Activated naive CD8-positive, alpha-beta T cell treated with anti-CD3 and anti-CD28 coated beads, Interleukin-2, amount 10 ng/mL, durations not matched to agents 7 days and 5 days (primary cell): ENCODE measurements at regions not wholly inside any gene's neighbourhood (a gene's known extent, or its start where the extent isn't known, plus 50 kb on each side); places are given as distances from the start of the nearest gene placed in this dataset.

Source experiments
- ATAC-seq: fragments of 150-1000 bp; cut with Tn5 transposase; one replicate; pipeline ENCODE4 v1.10.0; 2021; ENCODE audit warnings: low read depth, moderate library complexity
- POLR2A ChIA-PET: fragments of 350-600 bp; sonication (Branson Sonifier 250); formaldehyde crosslinking; loops from one replicate; lab custom pipeline; 2021; ENCODE audit warnings: antibody characterized with exemption; lab: Charles Lee
- DNase-seq: peaks from one replicate; pipeline ENCODE4 v3.0.0; 2021
- H3K27ac Mint-ChIP-seq: one replicate; pipeline ENCODE4 v1.8.0; 2022; ENCODE audit warnings: mild to moderate bottlenecking, mixed read lengths
- H3K27me3 Mint-ChIP-seq: one replicate; pipeline ENCODE4 v1.8.0; 2022; ENCODE audit warnings: mild to moderate bottlenecking, moderate library complexity, mixed read lengths
- H3K36me3 Mint-ChIP-seq: one replicate; pipeline ENCODE4 v1.8.0; 2021; ENCODE audit warnings: mild to moderate bottlenecking, mixed read lengths
- H3K4me1 Mint-ChIP-seq: one replicate; pipeline ENCODE4 v1.8.0; 2021; ENCODE audit warnings: mixed read lengths
- H3K4me3 Mint-ChIP-seq: one replicate; pipeline ENCODE4 v1.8.0; 2022; ENCODE audit warnings: mild to moderate bottlenecking, moderate library complexity, mixed read lengths
- H3K9me3 Mint-ChIP-seq: one replicate; pipeline ENCODE4 v1.8.0; 2021; ENCODE audit warnings: mixed read lengths

DNA sequence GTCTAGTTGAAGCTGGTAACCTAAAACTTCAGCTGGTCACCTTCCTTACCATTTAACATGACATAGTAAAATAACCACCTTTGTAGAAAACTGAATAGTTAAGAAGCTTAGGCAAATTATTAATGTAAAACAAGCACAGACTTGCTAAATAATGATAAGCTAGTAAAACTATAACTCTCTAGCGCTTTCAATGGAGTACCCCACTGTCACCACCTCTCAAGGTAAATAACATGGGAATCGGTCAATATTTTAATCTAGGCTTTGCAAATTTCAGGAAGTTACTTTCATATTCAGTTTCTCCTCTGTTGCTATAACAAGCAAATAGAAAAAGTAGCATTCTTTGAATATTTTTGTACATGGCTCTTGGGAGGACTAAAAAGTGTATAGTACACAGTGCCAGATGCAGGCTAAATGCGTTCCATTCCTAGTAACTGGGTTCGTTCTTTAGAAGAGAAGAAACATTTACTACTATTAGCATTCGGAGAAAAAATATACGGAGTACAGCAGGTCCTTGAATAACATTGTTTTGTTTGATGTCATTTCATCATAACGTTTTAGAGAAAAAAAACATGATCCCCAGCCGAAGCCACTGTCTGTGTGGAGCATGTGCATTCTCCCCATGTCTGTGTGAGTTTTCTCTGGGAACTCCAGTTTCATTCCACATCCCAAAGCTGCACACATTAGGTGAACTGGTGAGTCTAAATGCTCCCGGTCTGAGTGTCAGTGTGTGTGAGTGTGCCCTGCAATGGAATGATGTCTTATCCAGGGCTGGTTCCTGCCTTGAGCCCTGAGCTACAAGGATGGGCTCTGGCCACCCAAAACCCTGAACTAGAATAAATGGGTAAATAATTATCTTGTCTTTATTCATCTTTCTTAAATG lies 52.5 kb downstream of the EPRS1 start:
- Mint-ChIP-seq H3K27me3 (no peaks in the 10 kb centered on the region), H3K9me3 (no peaks in the 10 kb centered on the region), H3K4me3 (no peak overlapping the region), H3K36me3 (peaks cover 18% of the 10 kb centered on the region), H3K4me1 (no peaks in the 10 kb centered on the region), H3K27ac (no peak overlapping the region)
- no peak for ATAC-seq
- DNase-seq, result no peak
- POLR2A ChIA-PET, result interaction anchor here (0.6 kb wide), 1 partner anchor 93 kb away, joined by 3 read pairs; no protein-coding TSS in a partner anchor

GRCh38 chr1:219991919-219992318 lies 54.4 kb downstream of the EPRS1 start:
- Mint-ChIP-seq H3K9me3 (no peaks in the 10 kb centered on the region), H3K27me3 (no peaks in the 10 kb centered on the region), H3K36me3 (peaks cover 24% of the 10 kb centered on the region), H3K4me1 (peaks cover 1% of the 10 kb centered on the region), H3K27ac (no peak overlapping the region), H3K4me3 (no peak overlapping the region)
- POLR2A ChIA-PET, result no interaction called here
- no peak for ATAC-seq
- no peak for DNase-seq

- no peak for ATAC-seq
- Mint-ChIP-seq H3K27me3 (no peaks in the 10 kb centered on the region), H3K4me3 (no peak overlapping the region), H3K9me3 (no peaks in the 10 kb centered on the region), H3K4me1 (peaks cover 3% of the 10 kb centered on the region), H3K27ac (no peak overlapping the region), H3K36me3 (peaks cover 24% of the 10 kb centered on the region)
- POLR2A ChIA-PET, result no interaction called here
- no peak for DNase-seq
These were observed 54.8 kb downstream of the EPRS1 start for GRCh38 chr1:219991511-219991810.

GRCh38 chr1:219990782-219991510 lies 55.4 kb downstream of the EPRS1 start:
- Mint-ChIP-seq H3K36me3 (peaks cover 23% of the 10 kb centered on the region), H3K4me3 (no peak overlapping the region), H3K27ac (no peak overlapping the region), H3K27me3 (no peaks in the 10 kb centered on the region), H3K4me1 (peaks cover 3% of the 10 kb centered on the region), H3K9me3 (no peaks in the 10 kb centered on the region)
- DNase-seq (no peak), ATAC-seq (no peak)
- POLR2A ChIA-PET, result no interaction called here

DNA sequence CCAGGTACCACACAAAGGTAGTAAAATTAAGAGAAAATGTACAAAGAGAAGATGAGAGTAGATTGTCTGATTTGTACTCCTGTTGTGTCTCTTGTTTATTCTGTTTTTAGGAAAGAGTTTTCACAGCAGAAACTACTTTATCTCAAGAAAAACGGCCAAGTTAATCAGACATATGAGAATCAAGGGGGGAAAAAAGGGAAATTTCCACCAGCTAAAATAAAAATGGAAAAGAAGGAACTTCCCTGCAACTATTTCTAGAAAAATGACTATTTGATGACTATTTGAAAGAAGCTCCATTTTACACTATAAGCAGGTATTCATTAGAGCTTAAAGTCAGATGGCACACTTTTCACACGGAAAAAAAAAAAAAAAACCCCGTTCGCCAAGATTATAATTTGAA lies 56.5 kb downstream of the EPRS1 start:
- H3K27ac Mint-ChIP-seq, result no peak overlapping the region
- no peaks in the 10 kb centered on the region for H3K27me3 Mint-ChIP-seq
- POLR2A ChIA-PET, result no interaction called here
- DNase-seq (no peak), ATAC-seq (no peak)
- no peak overlapping the region for H3K4me3 Mint-ChIP-seq
- peaks cover 15% of the 10 kb centered on the region for H3K36me3 Mint-ChIP-seq
- no peaks in the 10 kb centered on the region for H3K9me3 Mint-ChIP-seq
- peaks cover 3% of the 10 kb centered on the region for H3K4me1 Mint-ChIP-seq

DNA sequence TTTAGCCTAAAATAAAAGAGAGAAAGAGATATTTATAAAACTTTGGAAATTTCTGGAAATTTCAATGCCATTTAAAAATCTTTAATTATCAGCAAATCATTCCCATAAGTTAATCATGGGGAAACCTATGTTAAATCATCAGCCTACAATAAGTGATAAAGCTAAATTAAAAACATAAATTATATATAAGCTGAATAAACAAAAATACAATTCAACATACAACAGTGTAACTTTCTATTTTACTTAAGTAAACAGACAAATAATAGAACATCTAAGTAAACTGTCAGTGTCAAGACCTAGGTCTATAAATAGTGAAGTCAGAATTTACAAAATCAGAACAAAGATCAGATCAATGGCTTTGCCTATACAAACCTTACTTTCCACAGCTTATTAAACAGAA lies 57.5 kb downstream of the EPRS1 start:
- Mint-ChIP-seq H3K4me3 (no peak overlapping the region), H3K27ac (no peak overlapping the region)
- POLR2A ChIA-PET, result no interaction called here

GRCh38 chr1:219988387-219988786 lies 57.9 kb downstream of the EPRS1 start:
- H3K27ac Mint-ChIP-seq, result no peak overlapping the region
- POLR2A ChIA-PET, result no interaction called here

More for the DNA sequence above, 57.5 kb downstream of the EPRS1 start:
- H3K27me3 Mint-ChIP-seq, result no peaks in the 10 kb centered on the region
- no peak for ATAC-seq
- peaks cover 17% of the 10 kb centered on the region for H3K36me3 Mint-ChIP-seq
- no peak for DNase-seq
- H3K4me1 Mint-ChIP-seq, result peaks cover 3% of the 10 kb centered on the region
- no peaks in the 10 kb centered on the region for H3K9me3 Mint-ChIP-seq

GRCh38 chr1:219987325-219987724 lies 59.0 kb upstream of the SLC30A10 start:
- no peaks in the 10 kb centered on the region for H3K9me3 Mint-ChIP-seq
- POLR2A ChIA-PET, result no interaction called here
- DNase-seq, result no peak
- no peak overlapping the region for H3K4me3 Mint-ChIP-seq
- no peak for ATAC-seq
- peaks cover 3% of the 10 kb centered on the region for H3K4me1 Mint-ChIP-seq
- H3K36me3 Mint-ChIP-seq, result peaks cover 18% of the 10 kb centered on the region
- no peaks in the 10 kb centered on the region for H3K27me3 Mint-ChIP-seq
- no peak overlapping the region for H3K27ac Mint-ChIP-seq

More at GRCh38 chr1:219988387-219988786, 57.9 kb downstream of the EPRS1 start:
- DNase-seq (no peak), ATAC-seq (no peak)
- Mint-ChIP-seq H3K4me3 (no peak overlapping the region), H3K9me3 (no peaks in the 10 kb centered on the region), H3K36me3 (peaks cover 18% of the 10 kb centered on the region), H3K4me1 (peaks cover 3% of the 10 kb centered on the region), H3K27me3 (no peaks in the 10 kb centered on the region)

- no peak for ATAC-seq
These were observed 56.8 kb upstream of the SLC30A10 start for GRCh38 chr1:219985169-219985568.

More at GRCh38 chr1:219985169-219985568, 56.8 kb upstream of the SLC30A10 start:
- H3K27me3 Mint-ChIP-seq, result no peaks in the 10 kb centered on the region
- H3K27ac Mint-ChIP-seq, result no peak overlapping the region
- H3K36me3 Mint-ChIP-seq, result peaks cover 19% of the 10 kb centered on the region
- POLR2A ChIA-PET, result no interaction called here
- DNase-seq, result no peak
- peaks cover 3% of the 10 kb centered on the region for H3K4me1 Mint-ChIP-seq
- H3K4me3 Mint-ChIP-seq, result no peak overlapping the region
- H3K9me3 Mint-ChIP-seq, result no peaks in the 10 kb centered on the region
